Fibroblast of skin of left quadriceps (primary cell): ENCODE measurements at regions not wholly inside any gene's neighbourhood (a gene's known extent, or its start where the extent isn't known, plus 50 kb on each side); places are given as distances from the start of the nearest gene placed in this dataset.
"Not testable (repeated sequence)": the region's sequence is repeated elsewhere in the genome, so short reads cannot be mapped to it uniquely, and the experiment has no call there.

Experiments
- DNase-seq, 2 experiments: peaks; one replicate each; pipeline ENCODE4 v3.0.0-alpha.2; 2013; ENCODE audit warnings: low read depth in 2 of 2

DNA sequence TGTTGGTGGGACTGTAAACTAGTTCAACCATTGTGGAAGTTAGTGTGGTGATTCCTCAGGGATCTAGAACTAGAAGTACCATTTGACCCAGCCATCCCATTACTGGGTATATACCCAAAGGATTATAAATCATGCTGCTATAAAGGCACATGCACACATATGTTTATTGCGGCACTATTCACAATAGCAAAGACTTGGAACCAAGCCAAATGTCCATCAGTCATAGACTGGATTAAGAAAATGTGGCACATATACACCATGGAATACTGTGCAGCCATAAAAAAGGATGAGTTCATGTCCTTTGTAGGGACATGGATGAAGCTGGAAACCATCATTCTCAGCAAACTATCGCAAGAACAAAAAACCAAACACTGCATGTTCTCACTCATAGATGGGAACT lies 334.5 kb upstream of the SPRY2 start:
- not testable (repeated sequence) for DNase-seq

DNA sequence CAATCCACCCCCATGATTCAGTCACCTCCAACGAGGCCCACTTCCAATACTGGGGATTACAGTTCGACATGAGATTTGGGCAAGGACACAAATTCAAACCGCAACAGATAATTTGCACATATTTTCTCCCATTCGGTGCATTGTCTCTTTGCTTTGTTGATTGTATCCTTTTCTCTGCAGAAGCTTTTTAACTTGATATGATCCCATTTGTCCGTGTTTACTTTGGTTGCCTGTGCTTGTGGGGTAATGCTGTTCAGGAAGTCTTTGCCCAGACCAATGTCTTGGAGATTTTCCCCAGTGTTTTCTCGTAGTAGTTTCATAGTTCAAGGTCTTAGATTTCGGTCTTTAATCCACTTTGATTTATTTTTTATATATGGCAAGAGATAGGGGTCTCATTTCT lies 330.8 kb upstream of the SPRY2 start:
- DNase-seq = no peak

DNA sequence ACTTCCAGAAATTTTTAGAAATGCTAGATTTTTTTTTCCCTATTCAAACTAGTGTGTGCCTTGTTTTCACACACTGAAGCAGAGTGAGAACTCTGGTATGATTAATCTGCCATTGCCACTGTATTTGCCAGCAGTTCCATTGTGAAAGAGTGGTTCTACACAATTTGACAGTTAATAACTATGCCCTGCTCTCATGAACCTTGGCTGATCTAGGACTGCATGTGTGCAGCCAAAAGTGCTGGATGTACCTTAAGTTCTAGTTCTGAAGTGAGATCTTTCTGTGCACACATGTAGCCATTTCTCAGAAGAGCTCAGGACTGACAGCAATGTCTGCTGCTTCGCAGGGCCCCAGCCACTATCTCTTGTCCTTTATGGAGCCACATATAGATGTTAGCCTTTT lies 328.2 kb upstream of the SPRY2 start:
- no peak for DNase-seq

DNA sequence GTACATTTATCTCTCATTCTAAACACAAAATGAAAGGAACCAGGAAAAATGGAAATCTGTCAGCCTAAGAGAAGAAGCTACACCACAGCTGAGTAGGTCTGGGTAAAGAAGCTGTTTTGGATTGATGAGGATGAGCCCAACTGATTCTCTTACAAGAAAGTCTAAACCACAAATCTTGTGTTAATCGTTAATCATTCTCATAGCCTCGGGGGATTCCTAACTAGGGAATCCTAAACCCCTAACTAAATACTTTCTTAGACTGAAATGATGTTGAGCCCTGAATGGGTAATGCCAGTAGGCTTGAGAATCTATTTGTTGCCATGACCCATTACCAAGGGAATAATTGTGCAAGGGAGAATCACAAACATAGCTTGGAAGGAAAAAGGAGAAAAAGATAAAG lies 327.5 kb upstream of the SPRY2 start:
- no peak for DNase-seq

DNA sequence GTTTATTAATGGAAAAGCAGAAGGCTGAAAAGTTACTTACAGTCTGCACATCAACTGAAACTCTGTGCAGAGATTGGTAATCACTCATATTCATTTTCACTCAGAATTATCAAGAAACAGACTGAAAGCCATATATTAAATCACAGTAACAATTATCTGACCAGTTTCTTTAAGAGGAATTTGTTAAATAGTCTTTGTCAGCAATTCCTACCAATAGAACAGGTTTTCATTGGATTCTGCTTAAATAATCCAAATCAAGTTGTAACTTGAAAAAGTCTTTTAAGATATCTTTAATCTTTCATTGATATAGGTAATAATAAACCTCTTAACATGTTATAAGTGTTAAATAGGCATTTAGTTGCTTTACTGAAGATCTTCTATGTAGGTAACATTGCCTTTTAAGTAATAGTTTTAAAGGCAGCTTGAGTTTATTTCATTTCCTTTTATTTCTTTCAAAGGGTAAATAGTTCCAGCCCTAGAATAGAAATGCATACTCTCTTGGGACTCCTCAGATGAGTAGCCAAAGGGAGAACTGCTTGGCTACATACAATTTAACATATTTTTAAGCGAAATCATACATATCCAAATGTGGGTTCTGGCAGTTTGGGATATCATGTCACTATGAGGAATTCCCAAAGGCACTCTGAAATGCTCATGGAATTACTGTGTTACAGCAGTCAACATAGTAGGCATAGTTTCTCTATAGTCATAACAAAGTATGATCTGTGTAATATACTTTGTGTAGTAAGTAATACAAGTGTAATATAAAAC lies 326.0 kb upstream of the SPRY2 start:
- peak; percentile 45 to 53 for DNase-seq

DNA sequence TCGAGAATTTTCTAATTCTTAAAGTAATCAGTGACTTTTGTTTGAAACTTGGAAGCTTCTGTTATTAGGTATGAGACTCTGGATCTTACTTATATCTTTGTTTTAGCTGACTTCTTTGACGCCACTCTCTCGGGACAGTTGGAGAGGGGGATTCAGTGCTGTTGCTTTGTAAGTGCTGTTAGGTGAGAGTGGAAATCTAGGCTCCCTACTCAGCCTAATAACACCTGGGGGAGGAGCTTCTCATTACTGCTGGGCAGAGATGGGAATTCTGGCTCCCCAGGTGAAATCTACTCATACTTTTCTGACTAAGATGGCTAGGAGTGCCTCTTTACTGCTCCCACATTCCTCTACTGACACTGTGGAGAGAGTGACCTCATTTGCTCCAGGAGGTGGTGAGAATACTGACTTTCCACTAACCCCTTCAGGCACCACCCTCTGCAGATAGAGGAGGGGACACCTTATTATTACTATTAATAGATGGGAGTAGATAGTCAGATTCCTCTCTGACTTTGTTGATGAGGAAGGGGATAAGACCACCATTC lies 324.9 kb upstream of the SPRY2 start:
- DNase-seq = no peak

DNA sequence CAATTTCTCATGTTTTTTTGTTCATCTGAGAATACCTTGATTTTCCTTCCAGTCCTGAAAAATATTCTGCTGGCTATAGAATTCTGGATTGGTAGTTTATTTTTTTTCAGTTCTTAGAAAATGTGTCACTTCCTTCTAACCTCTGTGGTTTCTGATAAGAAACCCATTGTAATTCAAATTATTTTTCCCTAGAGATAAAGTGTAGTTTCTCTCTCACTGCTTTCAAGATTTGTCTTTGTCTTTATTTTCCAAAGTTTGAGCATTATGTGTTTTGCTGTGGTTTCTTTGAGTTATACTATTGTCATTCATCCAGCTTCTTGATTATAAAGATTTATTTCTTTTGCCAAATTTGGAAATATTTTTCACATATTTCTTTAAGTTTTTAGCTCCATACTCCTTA lies 324.0 kb upstream of the SPRY2 start:
- peak in 1 of 2 experiments; percentile 4 for DNase-seq

DNA sequence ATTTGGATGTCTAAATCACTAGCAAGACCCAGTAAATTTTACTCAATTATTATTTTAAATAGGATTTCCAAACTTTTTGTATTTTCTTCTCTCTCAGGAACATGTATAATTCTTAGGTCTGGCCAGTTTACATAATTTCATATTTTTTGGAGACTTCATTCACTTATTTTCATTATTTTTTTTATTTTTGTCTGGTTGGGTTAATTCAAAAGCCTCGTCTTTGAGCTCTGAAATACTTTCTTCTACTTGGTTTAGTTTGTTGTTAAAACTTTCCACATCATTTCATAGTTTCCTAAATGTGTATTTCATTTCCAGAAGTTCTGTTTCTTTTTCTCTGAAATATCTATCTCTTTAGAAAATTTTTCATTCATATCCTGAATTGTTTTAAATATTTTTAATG lies 322.9 kb upstream of the SPRY2 start:
- no peak for DNase-seq

DNA sequence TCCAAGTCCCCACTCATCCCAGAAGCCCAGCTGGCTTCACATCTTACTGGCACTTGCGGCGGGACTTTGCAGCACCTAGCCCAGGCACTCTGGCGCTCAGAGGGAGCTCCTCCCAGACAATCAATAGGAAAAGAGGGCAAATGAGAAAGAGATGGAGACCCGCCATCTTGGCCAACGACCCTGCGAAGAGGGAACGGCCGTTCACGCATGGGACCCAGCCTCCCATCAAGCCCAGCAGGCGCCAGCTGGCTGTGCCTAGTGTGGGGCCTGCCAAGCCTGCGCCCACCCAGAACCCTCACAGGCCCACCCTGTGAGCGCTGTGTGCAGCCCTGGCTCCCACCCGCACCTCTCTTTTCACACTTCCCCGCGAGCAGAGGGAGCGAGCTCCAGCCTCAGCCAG lies 317.8 kb upstream of the SPRY2 start:
- no peak for DNase-seq

DNA sequence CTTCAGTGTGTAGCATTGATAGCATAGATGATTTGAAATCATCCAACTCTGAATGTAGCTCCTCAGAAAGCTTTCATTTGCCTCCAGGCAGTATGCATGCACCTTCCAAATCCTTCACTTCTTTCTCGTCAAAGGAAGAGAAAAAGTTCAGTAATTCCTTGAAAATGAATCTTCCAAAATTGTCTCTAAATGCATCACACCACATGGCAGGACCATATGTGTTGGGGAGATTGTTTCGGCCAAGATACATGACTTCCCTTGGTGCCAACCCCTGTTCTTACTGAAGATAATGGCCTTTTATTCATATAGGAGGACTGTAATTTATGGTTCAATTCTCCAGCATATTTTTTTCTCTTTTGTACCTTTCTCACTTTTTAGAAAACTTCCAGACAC lies 315.6 kb upstream of the SPRY2 start:
- DNase-seq = no peak

DNA sequence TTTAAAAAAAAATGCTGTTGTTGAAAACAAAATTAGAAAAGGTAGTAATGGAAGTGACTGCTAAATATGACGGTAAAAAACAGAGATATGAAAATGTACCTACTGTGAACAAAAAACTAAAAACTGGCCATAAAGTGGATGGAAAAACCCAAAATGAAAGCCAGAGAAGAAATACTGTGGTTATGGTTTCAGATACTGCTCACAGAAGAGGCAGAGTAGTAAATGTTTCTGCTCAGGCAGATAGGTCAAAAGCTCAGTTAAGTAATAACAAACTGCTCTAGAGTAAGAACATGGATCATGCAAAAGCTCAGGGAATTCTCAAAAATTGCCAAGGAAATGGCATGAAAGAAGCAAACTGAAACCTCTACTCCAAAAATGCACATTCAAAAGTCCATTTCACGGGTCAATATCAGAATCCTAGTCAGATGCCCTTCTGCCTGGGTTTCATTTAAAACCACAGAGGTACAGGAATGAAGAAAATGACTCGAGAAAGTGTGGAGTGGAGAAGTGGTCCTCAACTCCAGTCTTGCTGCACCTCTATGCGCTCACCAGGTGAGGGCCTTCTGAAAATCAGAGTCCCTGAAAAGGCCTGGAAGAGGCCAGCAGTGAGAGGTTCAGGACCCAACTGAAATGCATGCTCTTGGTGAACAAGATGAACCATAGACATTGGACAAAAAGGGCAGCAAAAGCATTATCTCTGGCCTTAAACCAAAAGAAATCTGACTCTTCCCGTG lies 315.0 kb upstream of the SPRY2 start:
- no peak for DNase-seq

DNA sequence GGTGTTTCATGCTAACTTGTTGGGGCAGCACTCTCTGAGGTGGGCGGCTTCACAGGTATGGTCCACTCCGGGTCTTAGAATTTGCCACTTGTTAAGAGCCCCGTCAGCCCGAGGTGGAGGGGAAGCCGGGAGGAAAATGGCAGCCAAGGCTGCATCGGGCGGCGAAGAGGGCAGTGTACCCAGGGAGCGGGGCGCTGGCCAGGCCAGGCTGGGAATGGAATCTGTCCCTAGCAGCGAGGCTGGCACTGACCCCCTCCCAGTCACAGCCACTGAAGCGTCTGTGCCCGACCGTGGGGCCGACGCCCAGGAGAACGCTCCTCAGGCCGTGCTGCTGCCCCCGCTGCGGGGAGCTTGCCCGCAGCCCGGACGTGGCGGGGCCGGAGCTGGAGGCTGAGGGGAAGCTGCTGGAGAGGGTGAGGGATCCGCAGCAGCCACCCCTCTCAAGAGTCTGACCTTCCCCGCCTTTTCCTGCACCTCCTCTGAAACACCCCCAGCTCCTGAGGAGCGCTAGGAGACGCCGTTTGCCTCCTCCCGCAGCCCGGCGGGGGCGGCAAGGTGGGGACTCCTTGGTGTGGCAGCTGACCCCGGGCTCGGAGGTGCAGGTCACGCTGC lies 313.8 kb upstream of the SPRY2 start:
- DNase-seq = no peak

DNA sequence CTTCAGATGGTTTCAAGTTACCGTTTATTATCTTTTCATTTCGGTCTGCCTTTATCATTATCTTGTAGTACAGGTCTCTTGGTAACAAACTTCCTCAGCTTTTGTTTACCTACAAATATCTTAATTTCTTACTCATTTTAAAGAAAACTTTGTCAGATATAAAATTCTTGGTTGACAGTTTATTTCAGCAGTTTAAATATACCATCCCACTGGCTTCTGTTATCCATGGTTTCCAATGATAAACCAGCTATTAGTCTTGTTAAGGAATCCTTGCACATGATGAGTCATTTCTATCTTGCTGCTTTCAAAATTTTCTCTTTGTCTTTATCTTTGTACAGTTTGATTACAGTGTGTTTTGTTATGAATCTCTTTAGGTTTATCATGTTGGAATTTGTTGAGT lies 308.3 kb upstream of the SPRY2 start:
- DNase-seq = no peak

DNA sequence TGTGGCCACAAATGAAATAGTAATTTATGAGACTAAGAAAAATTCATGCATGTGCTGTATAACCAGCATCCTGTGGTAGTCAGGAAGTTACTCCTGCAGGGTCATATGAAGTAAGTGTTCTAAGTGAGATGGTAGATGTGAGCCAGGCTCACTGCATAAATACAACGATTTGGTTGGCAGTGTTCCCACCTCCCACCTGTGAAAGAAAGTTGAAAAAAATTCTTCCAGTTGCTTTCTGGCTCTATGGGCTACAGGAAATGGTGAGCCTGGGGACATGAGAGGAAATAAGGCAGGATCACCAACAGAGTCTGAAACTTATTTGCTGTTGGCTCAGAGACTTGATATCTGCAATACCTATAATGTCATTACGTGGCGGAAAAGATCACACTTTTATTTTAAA lies 301.7 kb upstream of the SPRY2 start:
- DNase-seq = no peak

DNA sequence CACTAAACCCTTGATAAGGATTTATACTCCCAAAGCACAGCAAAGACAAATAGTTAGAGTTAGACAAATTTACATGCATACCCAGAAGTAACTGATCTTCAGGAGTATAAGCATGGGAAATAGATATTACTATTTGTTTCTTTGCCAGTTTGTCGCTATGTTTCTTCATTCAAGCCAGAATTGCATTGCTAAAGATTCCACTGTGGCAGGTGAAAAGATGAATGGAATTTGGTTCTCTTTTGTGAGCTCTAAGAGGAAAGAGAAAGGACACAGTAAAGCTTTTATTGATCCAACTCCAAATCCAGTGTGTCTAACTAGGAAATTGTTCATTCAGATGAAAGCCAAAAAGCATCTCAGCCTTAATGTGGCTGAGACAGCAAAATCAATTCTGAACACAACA lies 292.3 kb upstream of the SPRY2 start:
- no peak for DNase-seq

DNA sequence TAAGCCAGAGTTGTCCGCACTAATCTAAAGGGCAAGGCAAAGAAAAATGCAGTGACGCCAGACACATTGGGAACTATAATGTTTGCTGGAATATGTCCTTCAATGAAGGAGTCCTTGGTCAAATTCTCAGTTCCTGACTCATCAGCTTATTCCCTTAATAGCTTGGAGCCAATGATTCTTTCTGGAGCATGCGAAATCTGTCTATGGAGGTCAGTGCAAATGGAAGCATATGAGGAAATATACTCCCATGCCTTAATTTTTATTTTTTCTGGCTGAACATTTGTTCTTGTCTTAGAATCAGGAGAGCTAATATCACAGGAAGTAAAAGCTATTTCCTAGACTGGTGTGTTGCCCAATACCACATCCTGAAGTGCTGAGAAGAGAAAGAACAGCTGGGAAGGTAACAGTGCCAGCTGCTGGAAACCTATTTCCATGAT lies 289.8 kb upstream of the SPRY2 start:
- peak; percentile 14 to 15 for DNase-seq

DNA sequence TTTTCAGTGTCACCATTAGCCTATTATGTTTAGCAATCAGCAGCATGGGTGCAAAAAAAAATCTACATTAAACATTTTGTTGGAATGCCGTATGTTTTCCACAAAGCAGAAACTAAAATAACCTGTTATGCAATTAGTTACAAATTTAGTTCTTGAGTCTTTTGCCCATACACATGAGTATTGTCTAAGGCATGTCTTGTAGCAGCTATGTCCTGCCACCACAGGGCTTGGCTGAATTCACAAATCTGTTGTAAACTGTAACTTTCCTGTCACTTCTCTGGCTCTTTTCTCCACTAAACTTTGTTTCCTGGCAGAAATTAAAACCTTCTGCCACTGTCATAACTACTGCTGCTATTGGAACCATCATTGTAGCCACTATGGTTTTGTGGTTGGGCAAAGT lies 277.9 kb upstream of the SPRY2 start:
- DNase-seq = no peak

DNA sequence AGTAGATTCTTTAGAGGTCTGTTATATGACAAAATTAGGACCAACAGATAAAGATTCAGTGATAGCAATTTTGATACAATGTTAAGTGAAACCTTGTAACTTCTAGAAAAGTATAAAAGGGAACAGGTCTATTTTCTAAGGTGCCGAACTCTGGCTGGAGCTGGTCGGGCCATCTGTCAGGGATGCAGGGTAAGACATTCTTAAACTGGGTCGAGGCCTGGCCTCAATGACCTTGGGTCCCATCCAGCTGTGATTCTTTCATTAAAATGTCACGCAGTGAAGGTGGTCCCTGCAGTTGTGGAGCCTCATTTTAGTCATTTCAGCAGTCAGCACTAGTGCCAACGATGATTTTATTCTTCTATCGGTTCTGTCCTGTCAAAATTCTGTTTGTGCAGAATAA lies 271.9 kb upstream of the SPRY2 start:
- DNase-seq = no peak

DNA sequence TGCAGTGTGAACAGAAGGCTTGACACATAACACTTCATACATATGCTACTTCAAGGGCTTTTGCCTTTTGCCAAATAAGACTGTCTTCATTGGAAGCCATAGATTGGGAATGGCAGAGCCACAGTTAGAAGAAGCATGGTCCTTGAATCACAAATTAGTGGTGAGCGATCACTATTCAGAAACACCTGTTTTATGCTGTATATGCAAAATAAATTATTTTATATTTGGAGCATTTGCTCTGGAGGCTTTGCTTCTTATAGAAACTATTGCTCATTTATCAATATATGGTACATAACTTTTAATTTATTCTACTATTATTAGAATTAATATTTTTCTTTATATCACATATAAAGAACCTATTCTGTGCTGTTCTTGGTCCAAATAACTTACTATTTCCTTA lies 270.4 kb upstream of the SPRY2 start:
- no peak for DNase-seq

DNA sequence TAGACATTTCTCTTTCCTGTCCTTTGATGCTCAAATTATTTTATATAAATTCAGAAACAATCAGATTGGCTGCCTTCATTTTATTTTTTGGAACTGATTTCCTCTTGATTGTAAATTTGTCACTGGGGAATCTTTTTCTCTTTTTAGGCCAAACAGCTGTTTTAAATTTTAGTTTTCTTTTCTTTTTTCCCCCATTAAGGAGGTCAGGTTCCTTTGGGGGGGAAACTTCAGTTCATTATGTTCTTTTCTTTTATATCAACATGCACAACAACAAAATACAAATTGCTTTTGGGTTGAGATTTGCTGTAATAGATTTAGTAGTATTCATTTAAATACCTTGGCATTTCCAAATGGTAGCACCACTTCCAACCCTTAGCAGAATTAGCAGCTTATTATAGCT lies 264.8 kb upstream of the SPRY2 start:
- no peak for DNase-seq

DNA sequence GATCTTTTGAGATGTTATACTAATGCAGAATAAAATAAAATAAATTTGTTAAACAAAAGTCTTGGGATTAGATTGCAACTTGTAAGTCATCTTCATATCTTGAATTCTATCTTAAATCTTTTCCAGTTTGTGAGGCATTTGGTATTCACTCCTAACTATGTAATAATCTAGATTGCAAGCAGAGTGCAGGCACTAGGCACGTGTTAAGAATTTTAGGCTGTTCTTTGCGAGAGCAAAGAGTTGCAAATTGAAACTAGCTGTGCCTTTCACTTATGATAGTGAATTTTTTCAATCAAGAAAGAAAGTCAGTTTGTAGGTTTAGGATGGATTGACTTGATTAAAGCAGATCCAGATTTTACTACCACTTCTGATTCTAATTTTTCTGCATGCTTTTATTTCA lies 264.1 kb upstream of the SPRY2 start:
- DNase-seq = no peak

DNA sequence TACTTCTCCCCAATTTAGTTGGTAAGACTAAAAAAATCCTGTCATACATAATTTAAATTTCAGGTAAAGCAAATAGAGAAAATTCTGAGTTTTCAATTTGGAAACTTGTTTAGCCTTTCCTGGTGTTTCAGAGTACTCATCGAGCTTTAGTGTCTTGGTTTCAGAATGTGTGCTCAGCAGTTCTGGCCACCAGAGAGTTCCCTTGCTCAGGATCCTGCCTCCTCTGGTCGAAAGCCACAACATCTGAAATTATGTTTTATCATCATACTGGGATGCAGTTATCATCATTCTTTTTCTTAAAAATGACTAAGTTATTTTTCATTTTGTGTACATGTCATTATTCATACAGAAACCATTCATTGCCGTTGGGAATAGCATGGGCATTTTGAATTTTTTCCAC lies 263.2 kb upstream of the SPRY2 start:
- no peak for DNase-seq

DNA sequence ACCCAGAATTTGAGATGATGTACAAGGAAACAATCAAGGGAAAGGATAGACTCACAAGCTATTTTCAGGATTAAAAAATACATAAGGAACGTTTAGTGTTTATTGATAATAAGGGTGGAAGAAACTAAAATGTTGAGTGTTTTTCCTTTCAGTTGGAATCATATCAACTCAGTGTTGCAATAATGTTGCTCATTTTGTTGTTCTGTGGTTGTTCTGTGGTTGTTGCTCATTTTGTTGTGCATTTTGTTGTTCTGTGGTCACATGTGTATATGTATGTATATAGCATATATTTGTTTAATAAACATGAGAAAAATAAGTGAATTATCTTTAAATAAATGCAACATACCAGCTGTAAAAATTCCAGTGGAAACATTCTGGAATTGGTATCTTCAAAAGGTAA lies 262.4 kb upstream of the SPRY2 start:
- DNase-seq = no peak
